HEK293 (cell line): ENCODE measurements at regions not wholly inside any gene's neighbourhood (a gene's known extent, or its start where the extent isn't known, plus 50 kb on each side); places are given as distances from the start of the nearest gene placed in this dataset.

Experiments
- BCL11A ChIP-seq: fragments of 450-650 bp; formaldehyde crosslinking; IDR thresholded peaks from 2 replicates; pipeline ENCODE4 v1.5.1; 2016; ENCODE audit warnings: low read depth, missing biosample characterization, missing genetic modification characterization
- TRIM28 ChIP-seq: IDR thresholded peaks from 2 replicates; pipeline ENCODE4 v1.6.1; 2011; ENCODE audit warnings: low read length, control low read depth, borderline replicate concordance
- YY1 ChIP-seq: fragments of 450-650 bp; formaldehyde crosslinking; IDR thresholded peaks from 2 replicates; pipeline ENCODE4 v1.5.1; 2018; ENCODE audit warnings: missing biosample characterization, missing genetic modification characterization
- ZNF501 ChIP-seq: fragments of 450-650 bp; formaldehyde crosslinking; IDR thresholded peaks from 2 replicates; pipeline ENCODE4 v1.5.1; 2016; ENCODE audit warnings: missing biosample characterization, missing genetic modification characterization
- ZNF785 ChIP-seq: fragments of 450-650 bp; formaldehyde crosslinking; IDR thresholded peaks from 2 replicates; pipeline ENCODE4 v1.5.1; 2016; ENCODE audit warnings: missing biosample characterization, missing genetic modification characterization
- TF ChIP-seq, protein P1 (sequence below): fragments of 450-650 bp; formaldehyde crosslinking; conservative IDR thresholded peaks from 2 replicates; pipeline ENCODE4 v1.5.1; 2016; ENCODE audit warnings: low read depth, missing biosample characterization, missing genetic modification characterization
- TF ChIP-seq, protein P2 (sequence below): fragments of 450-650 bp; formaldehyde crosslinking; IDR thresholded peaks from 2 replicates; pipeline ENCODE4 v1.5.1; 2016; ENCODE audit warnings: missing biosample characterization, missing genetic modification characterization
- TF ChIP-seq, protein P3 (sequence below): fragments of 450-650 bp; formaldehyde crosslinking; conservative IDR thresholded peaks from 2 replicates; pipeline ENCODE4 v1.5.1; 2016; ENCODE audit warnings: low read depth, missing biosample characterization, missing genetic modification characterization

DNA sequence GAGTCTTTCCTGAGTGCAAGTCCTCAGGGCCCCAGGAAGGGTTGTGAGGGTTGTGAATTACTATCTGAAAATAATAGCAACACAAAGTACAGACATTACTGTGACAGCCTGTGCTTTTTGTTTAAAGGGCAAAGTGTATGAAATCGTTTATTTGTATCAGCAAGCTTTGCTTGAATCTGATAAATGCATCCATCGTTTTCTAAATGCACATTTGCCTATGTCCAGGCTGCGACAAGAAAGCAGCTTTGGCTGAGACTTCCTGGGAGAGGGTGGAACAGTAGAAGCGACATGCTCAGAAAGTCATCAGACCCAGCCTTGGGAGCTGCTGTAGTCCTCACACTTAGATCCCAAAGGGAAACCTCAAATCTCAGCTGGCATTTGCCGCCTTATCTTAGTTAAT, 524.2 kb upstream of the SALL3 start:
- TF ChIP-seq, protein P1, sequence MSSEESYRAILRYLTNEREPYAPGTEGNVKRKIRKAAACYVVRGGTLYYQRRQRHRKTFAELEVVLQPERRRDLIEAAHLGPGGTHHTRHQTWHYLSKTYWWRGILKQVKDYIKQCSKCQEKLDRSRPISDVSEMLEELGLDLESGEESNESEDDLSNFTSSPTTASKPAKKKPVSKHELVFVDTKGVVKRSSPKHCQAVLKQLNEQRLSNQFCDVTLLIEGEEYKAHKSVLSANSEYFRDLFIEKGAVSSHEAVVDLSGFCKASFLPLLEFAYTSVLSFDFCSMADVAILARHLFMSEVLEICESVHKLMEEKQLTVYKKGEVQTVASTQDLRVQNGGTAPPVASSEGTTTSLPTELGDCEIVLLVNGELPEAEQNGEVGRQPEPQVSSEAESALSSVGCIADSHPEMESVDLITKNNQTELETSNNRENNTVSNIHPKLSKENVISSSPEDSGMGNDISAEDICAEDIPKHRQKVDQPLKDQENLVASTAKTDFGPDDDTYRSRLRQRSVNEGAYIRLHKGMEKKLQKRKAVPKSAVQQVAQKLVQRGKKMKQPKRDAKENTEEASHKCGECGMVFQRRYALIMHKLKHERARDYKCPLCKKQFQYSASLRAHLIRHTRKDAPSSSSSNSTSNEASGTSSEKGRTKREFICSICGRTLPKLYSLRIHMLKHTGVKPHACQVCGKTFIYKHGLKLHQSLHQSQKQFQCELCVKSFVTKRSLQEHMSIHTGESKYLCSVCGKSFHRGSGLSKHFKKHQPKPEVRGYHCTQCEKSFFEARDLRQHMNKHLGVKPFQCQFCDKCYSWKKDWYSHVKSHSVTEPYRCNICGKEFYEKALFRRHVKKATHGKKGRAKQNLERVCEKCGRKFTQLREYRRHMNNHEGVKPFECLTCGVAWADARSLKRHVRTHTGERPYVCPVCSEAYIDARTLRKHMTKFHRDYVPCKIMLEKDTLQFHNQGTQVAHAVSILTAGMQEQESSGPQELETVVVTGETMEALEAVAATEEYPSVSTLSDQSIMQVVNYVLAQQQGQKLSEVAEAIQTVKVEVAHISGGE = no peak
- TF ChIP-seq ZNF501 = no peak
- TF ChIP-seq YY1 (tag by site-specific recombination) = no peak
- TF ChIP-seq ZNF785 (tag by site-specific recombination) = no peak
- no peak for TF ChIP-seq BCL11A (tag by site-specific recombination)
- no peak for TF ChIP-seq TRIM28
- TF ChIP-seq, protein P2, sequence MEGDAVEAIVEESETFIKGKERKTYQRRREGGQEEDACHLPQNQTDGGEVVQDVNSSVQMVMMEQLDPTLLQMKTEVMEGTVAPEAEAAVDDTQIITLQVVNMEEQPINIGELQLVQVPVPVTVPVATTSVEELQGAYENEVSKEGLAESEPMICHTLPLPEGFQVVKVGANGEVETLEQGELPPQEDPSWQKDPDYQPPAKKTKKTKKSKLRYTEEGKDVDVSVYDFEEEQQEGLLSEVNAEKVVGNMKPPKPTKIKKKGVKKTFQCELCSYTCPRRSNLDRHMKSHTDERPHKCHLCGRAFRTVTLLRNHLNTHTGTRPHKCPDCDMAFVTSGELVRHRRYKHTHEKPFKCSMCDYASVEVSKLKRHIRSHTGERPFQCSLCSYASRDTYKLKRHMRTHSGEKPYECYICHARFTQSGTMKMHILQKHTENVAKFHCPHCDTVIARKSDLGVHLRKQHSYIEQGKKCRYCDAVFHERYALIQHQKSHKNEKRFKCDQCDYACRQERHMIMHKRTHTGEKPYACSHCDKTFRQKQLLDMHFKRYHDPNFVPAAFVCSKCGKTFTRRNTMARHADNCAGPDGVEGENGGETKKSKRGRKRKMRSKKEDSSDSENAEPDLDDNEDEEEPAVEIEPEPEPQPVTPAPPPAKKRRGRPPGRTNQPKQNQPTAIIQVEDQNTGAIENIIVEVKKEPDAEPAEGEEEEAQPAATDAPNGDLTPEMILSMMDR (tag by site-specific recombination) = no peak
- TF ChIP-seq, protein P3, sequence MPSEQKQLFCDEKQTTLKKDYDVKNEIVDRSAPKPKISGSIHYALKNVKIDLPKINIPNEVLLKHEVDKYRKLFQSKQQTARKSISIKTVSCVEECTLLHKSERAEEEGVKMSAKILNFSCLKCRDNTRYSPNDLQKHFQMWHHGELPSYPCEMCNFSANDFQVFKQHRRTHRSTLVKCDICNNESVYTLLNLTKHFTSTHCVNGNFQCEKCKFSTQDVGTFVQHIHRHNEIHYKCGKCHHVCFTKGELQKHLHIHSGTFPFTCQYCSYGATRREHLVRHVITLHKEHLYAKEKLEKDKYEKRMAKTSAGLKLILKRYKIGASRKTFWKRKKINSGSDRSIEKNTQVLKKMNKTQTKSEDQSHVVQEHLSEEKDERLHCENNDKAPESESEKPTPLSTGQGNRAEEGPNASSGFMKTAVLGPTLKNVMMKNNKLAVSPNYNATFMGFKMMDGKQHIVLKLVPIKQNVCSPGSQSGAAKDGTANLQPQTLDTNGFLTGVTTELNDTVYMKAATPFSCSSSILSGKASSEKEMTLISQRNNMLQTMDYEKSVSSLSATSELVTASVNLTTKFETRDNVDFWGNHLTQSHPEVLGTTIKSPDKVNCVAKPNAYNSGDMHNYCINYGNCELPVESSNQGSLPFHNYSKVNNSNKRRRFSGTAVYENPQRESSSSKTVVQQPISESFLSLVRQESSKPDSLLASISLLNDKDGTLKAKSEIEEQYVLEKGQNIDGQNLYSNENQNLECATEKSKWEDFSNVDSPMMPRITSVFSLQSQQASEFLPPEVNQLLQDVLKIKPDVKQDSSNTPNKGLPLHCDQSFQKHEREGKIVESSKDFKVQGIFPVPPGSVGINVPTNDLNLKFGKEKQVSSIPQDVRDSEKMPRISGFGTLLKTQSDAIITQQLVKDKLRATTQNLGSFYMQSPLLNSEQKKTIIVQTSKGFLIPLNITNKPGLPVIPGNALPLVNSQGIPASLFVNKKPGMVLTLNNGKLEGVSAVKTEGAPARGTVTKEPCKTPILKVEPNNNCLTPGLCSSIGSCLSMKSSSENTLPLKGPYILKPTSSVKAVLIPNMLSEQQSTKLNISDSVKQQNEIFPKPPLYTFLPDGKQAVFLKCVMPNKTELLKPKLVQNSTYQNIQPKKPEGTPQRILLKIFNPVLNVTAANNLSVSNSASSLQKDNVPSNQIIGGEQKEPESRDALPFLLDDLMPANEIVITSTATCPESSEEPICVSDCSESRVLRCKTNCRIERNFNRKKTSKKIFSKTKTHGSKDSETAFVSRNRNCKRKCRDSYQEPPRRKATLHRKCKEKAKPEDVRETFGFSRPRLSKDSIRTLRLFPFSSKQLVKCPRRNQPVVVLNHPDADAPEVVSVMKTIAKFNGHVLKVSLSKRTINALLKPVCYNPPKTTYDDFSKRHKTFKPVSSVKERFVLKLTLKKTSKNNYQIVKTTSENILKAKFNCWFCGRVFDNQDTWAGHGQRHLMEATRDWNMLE = no peak
